Endothelial cell (in vitro differentiated cells): ENCODE measurements at regions not wholly inside any gene's neighbourhood (a gene's known extent, or its start where the extent isn't known, plus 50 kb on each side); places are given as distances from the start of the nearest gene placed in this dataset.
A peak's percentile ranks its signal among the peaks of the same experiment; 100 is the strongest.

Experiments
- DNase-seq: peaks from one replicate; pipeline ENCODE4 v3.0.0; 2021; ENCODE audit warnings: low spot score
- H3K27ac Mint-ChIP-seq: one replicate; pipeline ENCODE4 v1.8.0; 2021; ENCODE audit warnings: mixed read lengths, inconsistent platforms; ENCODE audit not compliant: unreplicated experiment
- H3K27me3 Mint-ChIP-seq: one replicate; pipeline ENCODE4 v1.8.0; 2021; ENCODE audit warnings: mild to moderate bottlenecking, moderate library complexity, mixed read lengths, inconsistent platforms; ENCODE audit not compliant: unreplicated experiment
- H3K36me3 Mint-ChIP-seq: one replicate; pipeline ENCODE4 v1.8.0; 2021; ENCODE audit warnings: mild to moderate bottlenecking, low read depth, mixed read lengths, inconsistent platforms; ENCODE audit not compliant: unreplicated experiment
- H3K4me1 Mint-ChIP-seq: one replicate; pipeline ENCODE4 v1.8.0; 2021; ENCODE audit warnings: mild to moderate bottlenecking, mixed read lengths, inconsistent platforms; ENCODE audit not compliant: unreplicated experiment
- H3K4me3 Mint-ChIP-seq: one replicate; pipeline ENCODE4 v1.8.0; 2021; ENCODE audit warnings: mild to moderate bottlenecking, mixed read lengths, inconsistent platforms; ENCODE audit not compliant: unreplicated experiment
- H3K9me3 Mint-ChIP-seq: one replicate; pipeline ENCODE4 v1.8.0; 2021; ENCODE audit warnings: mixed read lengths, inconsistent platforms; ENCODE audit not compliant: unreplicated experiment
- CTCF ChIP-seq: fragments of 200-600 bp; sonication (generic); IDR thresholded peaks from one replicate; pipeline ENCODE4 v1.5.0; 2021; ENCODE audit warnings: antibody characterized with exemption; ENCODE audit not compliant: unreplicated experiment

GRCh38 chr13:99446242-99446641 is 55.0 kb upstream of the TM9SF2 start:
- Mint-ChIP-seq H3K4me3 (no peak overlapping the region), H3K36me3 (no peaks in the 10 kb centered on the region), H3K27ac (no peak overlapping the region), H3K27me3 (peaks cover 2% of the 10 kb centered on the region), H3K9me3 (no peaks in the 10 kb centered on the region), H3K4me1 (no peaks in the 10 kb centered on the region)
- peak; percentile 13 for TF ChIP-seq CTCF
- DNase-seq, result no peak

GRCh38 chr13:99448546-99448945 is 52.7 kb upstream of the TM9SF2 start:
- H3K9me3 Mint-ChIP-seq, result no peaks in the 10 kb centered on the region
- no peak for DNase-seq
- peaks cover 2% of the 10 kb centered on the region for H3K27me3 Mint-ChIP-seq
- no peak overlapping the region for H3K27ac Mint-ChIP-seq
- peaks cover 6% of the 10 kb centered on the region for H3K36me3 Mint-ChIP-seq
- no peak overlapping the region for H3K4me3 Mint-ChIP-seq
- no peak for TF ChIP-seq CTCF
- H3K4me1 Mint-ChIP-seq, result no peaks in the 10 kb centered on the region

GRCh38 chr13:99450416-99450815 is 50.9 kb upstream of the TM9SF2 start:
- Mint-ChIP-seq H3K9me3 (no peaks in the 10 kb centered on the region), H3K4me3 (no peak overlapping the region), H3K4me1 (no peaks in the 10 kb centered on the region), H3K27me3 (peaks cover 3% of the 10 kb centered on the region), H3K36me3 (peaks cover 6% of the 10 kb centered on the region), H3K27ac (no peak overlapping the region)
- no peak for TF ChIP-seq CTCF
- no peak for DNase-seq
